ENCODE measurements at regions not wholly inside any gene's neighbourhood (a gene's known extent, or its start where the extent isn't known, plus 50 kb on each side); places are given as distances from the start of the nearest gene placed in this dataset.

GRCh38 chr6:126632271-126632670 is 292.4 kb downstream of the CENPW start:
- no peak for TF ChIP-seq POLR2A (IDR thresholded peaks at IDR 0.05)
- TF ChIP-seq CTCF (IDR thresholded peaks at IDR 0.05 in 8 of 11, conservative IDR thresholded peaks at IDR 0.05 in 3 of 11), result no peak
- no peak for TF ChIP-seq POLR2AphosphoS5 (IDR thresholded peaks at IDR 0.05)

Measured in spleen (tissue), 7 donors.